ENCODE measurements at regions not wholly inside any gene's neighbourhood (a gene's known extent, or its start where the extent isn't known, plus 50 kb on each side); places are given as distances from the start of the nearest gene placed in this dataset.

- H3K4me3 ChIP-seq (ENCODE audit: insufficient read depth, low read depth, low read length, poor library complexity, severe bottlenecking), result no peak overlapping the region
- DNase-seq, result no peak
- H3K36me3 ChIP-seq (ENCODE audit: control insufficient read depth, insufficient read depth, low read length), result no peaks in the 10 kb centered on the region
- H3K27ac ChIP-seq (ENCODE audit: insufficient read depth, low read length, poor library complexity, severe bottlenecking), result no peak overlapping the region
- H3K4me1 ChIP-seq (ENCODE audit: control insufficient read depth, insufficient read depth, low read length, poor library complexity, severe bottlenecking), result no peaks in the 10 kb centered on the region
- no peaks in the 10 kb centered on the region for H3K27me3 ChIP-seq (replicated peaks; ENCODE audit: control insufficient read depth, insufficient read depth, low read length, poor library complexity, severe bottlenecking)
- H3K9me3 ChIP-seq (ENCODE audit: control insufficient read depth, low read length), result no peaks in the 10 kb centered on the region
Observed at GRCh38 chr15:38899300-38899699, 334.7 kb upstream of the RASGRP1 start.

- Histone ChIP-seq H3K4me1 (ENCODE audit: control insufficient read depth, insufficient read depth, low read length, poor library complexity, severe bottlenecking) (no peaks in the 10 kb centered on the region), H3K36me3 (ENCODE audit: control insufficient read depth, insufficient read depth, low read length) (no peaks in the 10 kb centered on the region), H3K4me3 (ENCODE audit: insufficient read depth, low read depth, low read length, poor library complexity, severe bottlenecking) (no peak overlapping the region), H3K9me3 (ENCODE audit: control insufficient read depth, low read length) (no peaks in the 10 kb centered on the region), H3K27me3 (replicated peaks; ENCODE audit: control insufficient read depth, insufficient read depth, low read length, poor library complexity, severe bottlenecking) (no peaks in the 10 kb centered on the region), H3K27ac (ENCODE audit: insufficient read depth, low read length, poor library complexity, severe bottlenecking) (no peak overlapping the region)
- no peak for DNase-seq
Observed at GRCh38 chr15:38904298-38904697, 339.7 kb upstream of the RASGRP1 start.

GRCh38 chr15:38905632-38906031 lies 341.0 kb upstream of the RASGRP1 start:
- no peak for DNase-seq
- Histone ChIP-seq H3K4me1 (ENCODE audit: control insufficient read depth, insufficient read depth, low read length, poor library complexity, severe bottlenecking) (no peaks in the 10 kb centered on the region), H3K27ac (ENCODE audit: insufficient read depth, low read length, poor library complexity, severe bottlenecking) (no peak overlapping the region), H3K4me3 (ENCODE audit: insufficient read depth, low read depth, low read length, poor library complexity, severe bottlenecking) (no peak overlapping the region), H3K36me3 (ENCODE audit: control insufficient read depth, insufficient read depth, low read length) (no peaks in the 10 kb centered on the region), H3K27me3 (replicated peaks; ENCODE audit: control insufficient read depth, insufficient read depth, low read length, poor library complexity, severe bottlenecking) (no peaks in the 10 kb centered on the region), H3K9me3 (ENCODE audit: control insufficient read depth, low read length) (no peaks in the 10 kb centered on the region)

DNA sequence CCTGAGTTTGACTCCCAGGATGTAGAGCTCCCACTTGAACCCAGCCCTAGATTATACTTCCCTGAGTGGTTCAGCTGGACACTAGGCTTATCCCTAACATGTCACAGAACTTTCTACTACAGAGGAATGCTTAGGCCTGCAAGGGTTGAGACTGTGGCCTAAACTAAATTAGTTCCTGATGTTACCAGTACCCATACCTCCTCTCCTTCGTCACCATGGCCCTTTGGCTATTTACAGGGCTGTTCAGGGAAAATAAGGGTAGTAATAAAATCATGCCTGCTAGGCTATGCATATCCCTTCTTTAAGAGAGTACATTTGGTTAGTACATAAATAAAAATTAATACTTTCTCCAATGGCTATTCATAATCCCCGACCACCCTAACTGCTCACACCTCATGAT lies 356.4 kb upstream of the RASGRP1 start:
- H3K4me3 ChIP-seq (ENCODE audit: insufficient read depth, low read depth, low read length, poor library complexity, severe bottlenecking), result no peak overlapping the region
- no peak overlapping the region for H3K27ac ChIP-seq (ENCODE audit: insufficient read depth, low read length, poor library complexity, severe bottlenecking)
- H3K4me1 ChIP-seq (ENCODE audit: control insufficient read depth, insufficient read depth, low read length, poor library complexity, severe bottlenecking), result no peaks in the 10 kb centered on the region
- H3K9me3 ChIP-seq (ENCODE audit: control insufficient read depth, low read length), result no peaks in the 10 kb centered on the region
- no peak for DNase-seq
- no peaks in the 10 kb centered on the region for H3K36me3 ChIP-seq (ENCODE audit: control insufficient read depth, insufficient read depth, low read length)
- H3K27me3 ChIP-seq (replicated peaks; ENCODE audit: control insufficient read depth, insufficient read depth, low read length, poor library complexity, severe bottlenecking), result no peaks in the 10 kb centered on the region

GRCh38 chr15:38921471-38921870 lies 356.9 kb upstream of the RASGRP1 start:
- Histone ChIP-seq H3K27me3 (replicated peaks; ENCODE audit: control insufficient read depth, insufficient read depth, low read length, poor library complexity, severe bottlenecking) (no peaks in the 10 kb centered on the region), H3K9me3 (ENCODE audit: control insufficient read depth, low read length) (no peaks in the 10 kb centered on the region)
- no peak for DNase-seq

DNA sequence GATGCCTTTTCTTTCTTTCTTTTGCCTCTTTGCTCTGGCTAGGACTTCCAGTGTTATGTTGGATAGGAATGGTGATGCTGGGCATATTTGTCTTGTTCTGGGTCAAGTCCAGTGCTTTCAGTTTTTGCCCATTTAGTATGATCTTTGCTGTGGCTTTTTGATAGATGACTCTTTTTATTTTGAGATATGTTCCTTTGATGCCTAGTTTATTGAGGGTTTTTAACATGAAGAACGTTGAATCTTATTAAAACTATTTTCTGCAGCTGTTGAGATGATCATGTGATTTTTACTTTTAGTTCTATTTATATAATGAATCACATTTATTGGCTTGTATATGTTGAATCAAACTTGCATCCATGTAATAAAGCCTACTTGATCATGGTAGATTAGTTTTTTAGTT lies 363.8 kb upstream of the RASGRP1 start:
- H3K36me3 ChIP-seq (ENCODE audit: control insufficient read depth, insufficient read depth, low read length), result no peaks in the 10 kb centered on the region
- no peak for DNase-seq
- no peak overlapping the region for H3K27ac ChIP-seq (ENCODE audit: insufficient read depth, low read length, poor library complexity, severe bottlenecking)
- H3K9me3 ChIP-seq (ENCODE audit: control insufficient read depth, low read length), result no peaks in the 10 kb centered on the region
- H3K27me3 ChIP-seq (replicated peaks; ENCODE audit: control insufficient read depth, insufficient read depth, low read length, poor library complexity, severe bottlenecking), result no peaks in the 10 kb centered on the region
- H3K4me3 ChIP-seq (ENCODE audit: insufficient read depth, low read depth, low read length, poor library complexity, severe bottlenecking), result no peak overlapping the region
- no peaks in the 10 kb centered on the region for H3K4me1 ChIP-seq (ENCODE audit: control insufficient read depth, insufficient read depth, low read length, poor library complexity, severe bottlenecking)

More at GRCh38 chr15:38921471-38921870, 356.9 kb upstream of the RASGRP1 start:
- H3K4me3 ChIP-seq (ENCODE audit: insufficient read depth, low read depth, low read length, poor library complexity, severe bottlenecking), result no peak overlapping the region
- H3K27ac ChIP-seq (ENCODE audit: insufficient read depth, low read length, poor library complexity, severe bottlenecking), result no peak overlapping the region
- H3K36me3 ChIP-seq (ENCODE audit: control insufficient read depth, insufficient read depth, low read length), result no peaks in the 10 kb centered on the region
- no peaks in the 10 kb centered on the region for H3K4me1 ChIP-seq (ENCODE audit: control insufficient read depth, insufficient read depth, low read length, poor library complexity, severe bottlenecking)

GRCh38 chr15:38930851-38931572 lies 366.4 kb upstream of the RASGRP1 start:
- H3K27ac ChIP-seq (ENCODE audit: insufficient read depth, low read length, poor library complexity, severe bottlenecking), result no peak overlapping the region
- H3K27me3 ChIP-seq (replicated peaks; ENCODE audit: control insufficient read depth, insufficient read depth, low read length, poor library complexity, severe bottlenecking), result no peaks in the 10 kb centered on the region
- H3K9me3 ChIP-seq (ENCODE audit: control insufficient read depth, low read length), result no peaks in the 10 kb centered on the region
- no peaks in the 10 kb centered on the region for H3K36me3 ChIP-seq (ENCODE audit: control insufficient read depth, insufficient read depth, low read length)
- DNase-seq, result no peak
- no peaks in the 10 kb centered on the region for H3K4me1 ChIP-seq (ENCODE audit: control insufficient read depth, insufficient read depth, low read length, poor library complexity, severe bottlenecking)
- no peak overlapping the region for H3K4me3 ChIP-seq (ENCODE audit: insufficient read depth, low read depth, low read length, poor library complexity, severe bottlenecking)

GRCh38 chr15:38941399-38941953 lies 376.9 kb upstream of the RASGRP1 start:
- Histone ChIP-seq H3K27ac (ENCODE audit: insufficient read depth, low read length, poor library complexity, severe bottlenecking) (no peak overlapping the region), H3K4me3 (ENCODE audit: insufficient read depth, low read depth, low read length, poor library complexity, severe bottlenecking) (no peak overlapping the region), H3K36me3 (ENCODE audit: control insufficient read depth, insufficient read depth, low read length) (no peaks in the 10 kb centered on the region), H3K9me3 (ENCODE audit: control insufficient read depth, low read length) (no peaks in the 10 kb centered on the region), H3K27me3 (replicated peaks; ENCODE audit: control insufficient read depth, insufficient read depth, low read length, poor library complexity, severe bottlenecking) (no peaks in the 10 kb centered on the region), H3K4me1 (ENCODE audit: control insufficient read depth, insufficient read depth, low read length, poor library complexity, severe bottlenecking) (no peaks in the 10 kb centered on the region)
- DNase-seq, result no peak

- H3K9me3 ChIP-seq (ENCODE audit: control insufficient read depth, low read length), result no peaks in the 10 kb centered on the region
Observed at GRCh38 chr15:38944536-38944935, 379.9 kb upstream of the RASGRP1 start.

DNA sequence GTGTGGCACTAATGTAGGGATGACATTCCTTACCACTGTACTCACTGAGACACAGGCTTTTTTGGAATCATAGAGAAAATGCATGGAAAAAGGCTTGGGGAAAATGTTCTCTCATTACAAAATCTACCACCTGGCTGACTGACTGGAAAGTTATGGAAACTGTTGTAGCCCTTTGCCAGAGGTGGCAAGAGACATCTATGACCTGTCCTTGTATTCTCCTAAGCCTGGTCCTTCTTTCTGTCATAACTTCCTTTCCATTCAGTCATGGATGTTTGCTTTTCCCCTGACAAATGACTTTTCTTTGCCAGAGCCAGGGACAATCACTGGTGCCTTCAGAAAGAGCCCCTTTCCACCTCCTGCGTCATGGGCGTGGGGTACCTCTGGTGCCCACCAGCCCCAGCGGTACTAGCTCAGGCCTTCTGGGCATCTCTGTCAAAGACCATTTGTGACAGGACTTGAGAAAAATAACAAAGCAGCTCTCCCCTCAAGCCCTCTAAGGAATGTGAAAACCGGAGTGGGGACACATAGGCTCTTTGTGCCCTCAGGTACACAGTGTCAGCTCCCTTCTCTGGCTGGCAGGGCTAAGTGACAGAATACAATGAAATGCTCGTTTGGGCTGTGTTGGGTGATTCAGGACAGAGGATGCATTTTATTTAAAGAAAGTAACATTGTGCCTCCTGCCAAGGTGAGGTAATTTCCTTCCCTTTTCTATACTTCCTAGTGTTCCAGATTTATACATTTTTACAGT lies 381.1 kb upstream of the RASGRP1 start:
- DNase-seq, result no peak
- H3K9me3 ChIP-seq (ENCODE audit: control insufficient read depth, low read length), result no peaks in the 10 kb centered on the region
- H3K27me3 ChIP-seq (replicated peaks; ENCODE audit: control insufficient read depth, insufficient read depth, low read length, poor library complexity, severe bottlenecking), result no peaks in the 10 kb centered on the region
- no peaks in the 10 kb centered on the region for H3K4me1 ChIP-seq (ENCODE audit: control insufficient read depth, insufficient read depth, low read length, poor library complexity, severe bottlenecking)
- no peak overlapping the region for H3K27ac ChIP-seq (ENCODE audit: insufficient read depth, low read length, poor library complexity, severe bottlenecking)
- H3K36me3 ChIP-seq (ENCODE audit: control insufficient read depth, insufficient read depth, low read length), result no peaks in the 10 kb centered on the region
- no peak overlapping the region for H3K4me3 ChIP-seq (ENCODE audit: insufficient read depth, low read depth, low read length, poor library complexity, severe bottlenecking)

More at GRCh38 chr15:38944536-38944935, 379.9 kb upstream of the RASGRP1 start:
- Histone ChIP-seq H3K4me3 (ENCODE audit: insufficient read depth, low read depth, low read length, poor library complexity, severe bottlenecking) (no peak overlapping the region), H3K4me1 (ENCODE audit: control insufficient read depth, insufficient read depth, low read length, poor library complexity, severe bottlenecking) (no peaks in the 10 kb centered on the region), H3K27me3 (replicated peaks; ENCODE audit: control insufficient read depth, insufficient read depth, low read length, poor library complexity, severe bottlenecking) (no peaks in the 10 kb centered on the region), H3K36me3 (ENCODE audit: control insufficient read depth, insufficient read depth, low read length) (no peaks in the 10 kb centered on the region), H3K27ac (ENCODE audit: insufficient read depth, low read length, poor library complexity, severe bottlenecking) (no peak overlapping the region)
- no peak for DNase-seq
